Spleen (tissue), 3 donors: ENCODE measurements at regions not wholly inside any gene's neighbourhood (a gene's known extent, or its start where the extent isn't known, plus 50 kb on each side); places are given as distances from the start of the nearest gene placed in this dataset.

Experiments used
- POLR2A ChIP-seq, 3 donors: fragments of 450-650 bp; IDR thresholded peaks; one replicate each; pipeline ENCODE4 v1.5.1; 2017; ENCODE audit warnings: antibody characterized with exemption in 3 of 3, mild to moderate bottlenecking in 1 of 3
- POLR2AphosphoS5 ChIP-seq, 3 donors: sonication (generic); formaldehyde crosslinking; IDR thresholded peaks; one replicate each; pipeline ENCODE4 v1.5.1; 2017; ENCODE audit warnings: antibody characterized with exemption in 3 of 3

DNA sequence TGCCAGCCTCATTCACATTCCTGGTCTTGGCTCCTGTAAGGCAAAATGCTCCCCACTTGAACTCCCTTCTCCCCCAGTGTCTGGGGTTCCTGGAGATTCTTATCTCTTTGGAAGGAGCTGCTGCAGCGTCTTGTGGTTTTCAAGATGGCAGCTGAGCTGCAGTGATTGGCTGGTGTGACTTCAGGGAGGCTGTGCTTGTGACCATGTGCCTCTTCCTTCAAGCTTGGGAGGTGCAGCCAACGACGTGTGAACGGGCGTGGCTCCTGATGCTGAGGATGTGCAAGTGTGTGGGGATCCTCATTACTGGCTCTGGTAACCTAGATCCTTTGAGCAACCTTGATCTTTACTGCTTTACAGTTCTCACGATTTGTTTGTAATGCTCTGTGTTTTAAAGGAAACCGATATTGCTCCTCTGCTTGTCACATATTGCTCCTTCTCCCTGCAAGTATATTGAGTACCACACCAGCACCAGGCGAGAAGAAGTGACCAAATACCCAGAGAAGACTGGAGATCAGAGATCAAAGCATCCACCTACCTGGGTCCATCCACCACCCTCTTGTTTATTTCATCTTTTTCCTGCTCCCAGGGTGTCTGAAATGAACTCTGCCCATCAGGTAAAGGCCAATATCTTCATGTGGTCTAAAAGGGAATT is 208.5 kb downstream of the FGF9 start:
- no peak for TF ChIP-seq POLR2AphosphoS5 (IDR thresholded peaks at IDR 0.05)
- no peak for TF ChIP-seq POLR2A (IDR thresholded peaks at IDR 0.05)
